ENCODE measurements at regions not wholly inside any gene's neighbourhood (a gene's known extent, or its start where the extent isn't known, plus 50 kb on each side); places are given as distances from the start of the nearest gene placed in this dataset.
A peak's percentile ranks its signal among the peaks of the same experiment; 100 is the strongest.

GRCh38 chr14:83556065-83556464, 1973.9 kb upstream of the FLRT2 start:
- TF ChIP-seq CTCF (IDR thresholded peaks at IDR 0.05) = no peak
- Mint-ChIP-seq H3K27me3 (ENCODE audit: unreplicated experiment) (no peaks in the 10 kb centered on the region), H3K4me1 (ENCODE audit: unreplicated experiment) (peaks cover 40% of the 10 kb centered on the region), H3K4me3 (ENCODE audit: unreplicated experiment) (no peak overlapping the region), H3K9me3 (ENCODE audit: unreplicated experiment) (peaks cover 6% of the 10 kb centered on the region), H3K27ac (ENCODE audit: unreplicated experiment) (peak overlapping the region; percentile 78), H3K36me3 (ENCODE audit: unreplicated experiment) (no peaks in the 10 kb centered on the region)
- no peak for DNase-seq (ENCODE audit: extremely low spot score, unreplicated experiment)

GRCh38 chr14:83556746-83557453, 1973.0 kb upstream of the FLRT2 start:
- Mint-ChIP-seq H3K4me1 (ENCODE audit: unreplicated experiment) (peaks cover 36% of the 10 kb centered on the region), H3K9me3 (ENCODE audit: unreplicated experiment) (peaks cover 6% of the 10 kb centered on the region), H3K27ac (ENCODE audit: unreplicated experiment) (peak overlapping the region; percentile 78), H3K4me3 (ENCODE audit: unreplicated experiment) (no peak overlapping the region), H3K36me3 (ENCODE audit: unreplicated experiment) (no peaks in the 10 kb centered on the region), H3K27me3 (ENCODE audit: unreplicated experiment) (no peaks in the 10 kb centered on the region)
- no peak for TF ChIP-seq CTCF (IDR thresholded peaks at IDR 0.05)
- no peak for DNase-seq (ENCODE audit: extremely low spot score, unreplicated experiment)

GRCh38 chr14:83558946-83559345, 1971.0 kb upstream of the FLRT2 start:
- Mint-ChIP-seq H3K36me3 (ENCODE audit: unreplicated experiment) (no peaks in the 10 kb centered on the region), H3K9me3 (ENCODE audit: unreplicated experiment) (peaks cover 6% of the 10 kb centered on the region), H3K27me3 (ENCODE audit: unreplicated experiment) (no peaks in the 10 kb centered on the region), H3K4me1 (ENCODE audit: unreplicated experiment) (peaks cover 36% of the 10 kb centered on the region), H3K27ac (ENCODE audit: unreplicated experiment) (peak overlapping the region; percentile 56), H3K4me3 (ENCODE audit: unreplicated experiment) (no peak overlapping the region)
- TF ChIP-seq CTCF (IDR thresholded peaks at IDR 0.05) = no peak
- no peak for DNase-seq (ENCODE audit: extremely low spot score, unreplicated experiment)

GRCh38 chr14:83559721-83560120, 1970.2 kb upstream of the FLRT2 start:
- TF ChIP-seq CTCF (IDR thresholded peaks at IDR 0.05) = no peak
- peak overlapping the region; percentile 56 for H3K27ac Mint-ChIP-seq (ENCODE audit: unreplicated experiment)
- H3K27me3 Mint-ChIP-seq (ENCODE audit: unreplicated experiment) = no peaks in the 10 kb centered on the region
- H3K4me1 Mint-ChIP-seq (ENCODE audit: unreplicated experiment) = peaks cover 36% of the 10 kb centered on the region
- H3K4me3 Mint-ChIP-seq (ENCODE audit: unreplicated experiment) = no peak overlapping the region
- no peak for DNase-seq (ENCODE audit: extremely low spot score, unreplicated experiment)
- H3K9me3 Mint-ChIP-seq (ENCODE audit: unreplicated experiment) = peaks cover 6% of the 10 kb centered on the region
- H3K36me3 Mint-ChIP-seq (ENCODE audit: unreplicated experiment) = no peaks in the 10 kb centered on the region

GRCh38 chr14:83561261-83561660, 1968.7 kb upstream of the FLRT2 start:
- Mint-ChIP-seq H3K36me3 (ENCODE audit: unreplicated experiment) (no peaks in the 10 kb centered on the region), H3K27me3 (ENCODE audit: unreplicated experiment) (no peaks in the 10 kb centered on the region), H3K27ac (ENCODE audit: unreplicated experiment) (no peak overlapping the region), H3K4me3 (ENCODE audit: unreplicated experiment) (no peak overlapping the region), H3K9me3 (ENCODE audit: unreplicated experiment) (peaks cover 9% of the 10 kb centered on the region), H3K4me1 (ENCODE audit: unreplicated experiment) (peaks cover 36% of the 10 kb centered on the region)
- no peak for TF ChIP-seq CTCF (IDR thresholded peaks at IDR 0.05)
- DNase-seq (ENCODE audit: extremely low spot score, unreplicated experiment) = no peak

Data from osteocyte (in vitro differentiated cells).